Vagina (tissue), 2 donors: ENCODE measurements at regions not wholly inside any gene's neighbourhood (a gene's known extent, or its start where the extent isn't known, plus 50 kb on each side); places are given as distances from the start of the nearest gene placed in this dataset.

Experiments used
- DNase-seq, 2 donors: peaks; one replicate each; pipeline ENCODE4 v3.0.0-alpha.2; 2017; ENCODE audit errors: extremely low spot score in 2 of 2
- H3K27ac ChIP-seq: fragments of 200-600 bp; sonication (generic); one replicate; pipeline ENCODE4 v1.5.1; 2019
- H3K27me3 ChIP-seq: fragments of 200-600 bp; sonication (generic); one replicate; pipeline ENCODE4 v1.5.1; 2019
- H3K36me3 ChIP-seq, 2 donors: fragments of 200-600 bp; sonication (generic); one replicate each; pipeline ENCODE4 v1.5.1; 2017 to 2019
- H3K4me1 ChIP-seq: fragments of 200-600 bp; sonication (generic); one replicate; pipeline ENCODE4 v1.5.1; 2019
- H3K4me3 ChIP-seq, 2 donors: fragments of 200-600 bp; sonication (generic); 1 replicate in 1 of 2; 2 replicates in 1 of 2; pipeline ENCODE4 v1.5.1; 2016 to 2019
- H3K9me3 ChIP-seq: fragments of 200-600 bp; sonication (generic); one replicate; pipeline ENCODE4 v1.5.1; 2019
- POLR2A ChIP-seq, 2 donors: fragments of 450-650 bp; IDR thresholded peaks; one replicate each; pipeline ENCODE4 v1.6.1; 2017; ENCODE audit warnings: antibody characterized with exemption in 2 of 2, mild to moderate bottlenecking in 2 of 2, moderate library complexity in 2 of 2
- POLR2AphosphoS5 ChIP-seq, 2 donors: sonication (generic); formaldehyde crosslinking; IDR thresholded peaks; one replicate each; pipeline ENCODE4 v1.9.0; 2017; ENCODE audit warnings: antibody characterized with exemption in 2 of 2, mild to moderate bottlenecking in 2 of 2, low read depth in 1 of 2; ENCODE audit not compliant: insufficient read depth in 1 of 2
- intact Hi-C: fragments of 100-400 bp; cut with DNase I; formaldehyde crosslinking; loops from one replicate; pipeline ENCODE4 v1.15.1; 2023
- TF ChIP-seq, protein P1 (sequence below), 3 experiments: fragments of 450-650 bp in 2 of 3; fragments of 200-600 bp in 1 of 3; sonication (generic) in 1 of 3; IDR thresholded peaks; one replicate each; pipeline ENCODE4 v1.5.1; 2017 to 2019; ENCODE audit warnings: antibody characterized with exemption in 3 of 3, mild to moderate bottlenecking in 2 of 3, moderate library complexity in 2 of 3

DNA sequence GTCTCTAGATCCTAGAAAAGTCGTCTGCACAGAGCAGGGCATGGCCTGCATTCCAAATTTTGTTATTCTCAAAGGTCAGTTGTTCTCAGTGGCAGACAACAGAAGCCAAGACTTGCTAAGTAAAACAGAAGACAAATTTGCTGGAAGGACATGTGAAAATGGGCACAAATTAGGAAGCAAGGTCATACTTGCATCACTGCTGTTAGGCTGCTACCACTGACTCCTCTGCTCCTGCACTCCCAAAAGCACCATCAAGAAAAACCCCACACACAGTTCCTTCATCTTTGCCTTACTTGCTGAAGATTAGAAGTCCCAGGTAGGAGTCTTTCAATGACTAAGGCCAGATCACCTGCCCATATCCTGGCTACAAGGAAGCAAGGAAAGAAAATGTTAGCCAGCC lies 69.9 kb upstream of the ATP2C1 start:
- Histone ChIP-seq H3K4me1 (no peaks in the 10 kb centered on the region), H3K9me3 (no peaks in the 10 kb centered on the region), H3K4me3 (no peak overlapping the region), H3K27me3 (no peaks in the 10 kb centered on the region), H3K36me3 (no peaks in the 10 kb centered on the region), H3K27ac (no peak overlapping the region)
- TF ChIP-seq, protein P1, sequence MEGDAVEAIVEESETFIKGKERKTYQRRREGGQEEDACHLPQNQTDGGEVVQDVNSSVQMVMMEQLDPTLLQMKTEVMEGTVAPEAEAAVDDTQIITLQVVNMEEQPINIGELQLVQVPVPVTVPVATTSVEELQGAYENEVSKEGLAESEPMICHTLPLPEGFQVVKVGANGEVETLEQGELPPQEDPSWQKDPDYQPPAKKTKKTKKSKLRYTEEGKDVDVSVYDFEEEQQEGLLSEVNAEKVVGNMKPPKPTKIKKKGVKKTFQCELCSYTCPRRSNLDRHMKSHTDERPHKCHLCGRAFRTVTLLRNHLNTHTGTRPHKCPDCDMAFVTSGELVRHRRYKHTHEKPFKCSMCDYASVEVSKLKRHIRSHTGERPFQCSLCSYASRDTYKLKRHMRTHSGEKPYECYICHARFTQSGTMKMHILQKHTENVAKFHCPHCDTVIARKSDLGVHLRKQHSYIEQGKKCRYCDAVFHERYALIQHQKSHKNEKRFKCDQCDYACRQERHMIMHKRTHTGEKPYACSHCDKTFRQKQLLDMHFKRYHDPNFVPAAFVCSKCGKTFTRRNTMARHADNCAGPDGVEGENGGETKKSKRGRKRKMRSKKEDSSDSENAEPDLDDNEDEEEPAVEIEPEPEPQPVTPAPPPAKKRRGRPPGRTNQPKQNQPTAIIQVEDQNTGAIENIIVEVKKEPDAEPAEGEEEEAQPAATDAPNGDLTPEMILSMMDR (IDR thresholded peaks at IDR 0.05), result no peak
- TF ChIP-seq POLR2A (IDR thresholded peaks at IDR 0.05) (no peak), POLR2AphosphoS5 (IDR thresholded peaks at IDR 0.05; ENCODE audit: insufficient read depth in 1 of 2, low read depth in 1 of 2) (no peak)
- DNase-seq, result no peak
- intact Hi-C loops, result no loop called here

DNA sequence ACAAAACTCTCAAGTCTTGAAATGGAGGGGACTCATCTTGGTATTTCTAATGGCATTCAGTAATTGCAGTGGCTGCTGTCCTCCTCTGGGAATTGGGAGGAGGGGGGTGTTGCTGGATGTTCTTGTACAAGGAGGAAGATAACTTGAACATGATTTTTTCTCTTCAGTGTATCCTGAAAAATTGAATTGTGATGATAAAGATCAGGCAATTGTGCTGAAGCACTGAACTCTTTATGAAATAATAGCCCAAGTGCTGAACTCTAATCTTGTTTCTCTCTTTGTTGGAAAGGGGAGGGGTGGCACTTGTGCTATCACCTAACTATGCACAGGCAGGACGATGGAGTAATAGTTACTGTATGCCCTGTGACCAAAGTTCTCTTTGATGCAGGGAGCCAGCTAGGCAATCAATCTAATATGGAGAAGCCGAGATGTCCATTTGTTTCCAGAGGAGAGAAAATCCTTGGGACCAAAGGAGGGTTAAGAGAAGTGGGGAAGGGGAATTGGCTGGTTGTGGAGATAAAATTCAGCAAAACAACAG lies 68.1 kb upstream of the ATP2C1 start:
- no peak for DNase-seq
- TF ChIP-seq POLR2AphosphoS5 (IDR thresholded peaks at IDR 0.05; ENCODE audit: insufficient read depth in 1 of 2, low read depth in 1 of 2) (no peak), POLR2A (IDR thresholded peaks at IDR 0.05) (no peak)
- TF ChIP-seq, protein P1 (IDR thresholded peaks at IDR 0.05), result no peak
- Histone ChIP-seq H3K9me3 (no peaks in the 10 kb centered on the region), H3K4me1 (no peaks in the 10 kb centered on the region), H3K4me3 (no peak overlapping the region), H3K36me3 (no peaks in the 10 kb centered on the region), H3K27me3 (no peaks in the 10 kb centered on the region), H3K27ac (no peak overlapping the region)
- intact Hi-C loops, result no loop called here

DNA sequence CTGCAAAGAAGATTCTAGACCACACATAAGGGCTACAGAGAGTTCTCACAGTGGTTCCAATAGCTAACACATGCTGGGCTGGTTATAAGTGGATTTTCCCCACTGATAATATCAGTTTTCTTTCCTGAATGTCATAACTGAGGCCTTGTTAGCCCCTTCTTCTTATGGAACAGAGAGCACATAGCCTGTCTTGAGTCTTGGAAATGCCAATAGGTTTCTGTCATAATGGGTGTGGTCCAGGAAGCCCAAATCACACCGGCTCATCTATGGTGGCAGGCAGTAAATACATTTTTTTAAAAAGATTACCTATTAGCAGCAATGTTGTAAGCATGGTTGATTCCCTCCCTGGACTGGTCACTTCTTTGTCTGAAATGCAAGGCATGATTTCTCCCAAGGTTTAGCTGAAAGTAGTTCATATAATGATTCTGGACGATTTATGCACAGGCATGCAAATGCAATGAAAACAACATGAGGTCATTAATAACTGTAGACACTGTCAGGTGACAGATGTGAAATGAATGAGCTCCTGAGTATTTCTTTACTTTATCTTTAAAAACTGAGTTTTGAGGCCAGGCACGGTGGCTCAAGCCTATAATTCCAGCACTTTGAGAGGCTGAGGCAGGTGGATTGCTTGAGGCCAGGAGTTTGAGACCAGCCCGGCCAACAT lies 67.2 kb upstream of the ATP2C1 start:
- Histone ChIP-seq H3K4me1 (no peaks in the 10 kb centered on the region), H3K9me3 (no peaks in the 10 kb centered on the region), H3K4me3 (no peak overlapping the region), H3K27ac (no peak overlapping the region), H3K27me3 (no peaks in the 10 kb centered on the region), H3K36me3 (no peaks in the 10 kb centered on the region)
- intact Hi-C loops, result no loop called here
- DNase-seq, result no peak
- TF ChIP-seq, protein P1 (IDR thresholded peaks at IDR 0.05), result no peak
- TF ChIP-seq POLR2A (IDR thresholded peaks at IDR 0.05) (no peak), POLR2AphosphoS5 (IDR thresholded peaks at IDR 0.05; ENCODE audit: insufficient read depth in 1 of 2, low read depth in 1 of 2) (no peak)

DNA sequence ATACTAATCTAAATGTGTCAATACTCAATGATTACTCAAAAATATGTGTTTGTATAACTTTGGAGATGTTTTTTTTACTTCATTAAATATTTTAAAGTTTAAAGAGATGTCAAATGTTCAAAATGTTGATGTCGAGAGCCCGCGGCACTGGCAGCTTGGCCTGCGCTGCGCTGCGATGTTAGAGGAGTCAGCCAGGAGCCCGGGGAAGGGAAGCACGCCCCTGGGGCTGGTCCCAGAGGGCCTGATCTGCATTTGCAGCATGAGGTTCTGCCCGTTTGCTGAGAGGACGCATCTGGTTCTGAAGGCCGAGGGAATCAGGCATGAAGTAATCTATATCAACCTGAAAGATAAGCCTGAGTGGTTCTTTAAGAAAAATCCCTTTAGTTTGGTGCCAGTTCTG lies 66.4 kb upstream of the ATP2C1 start:
- TF ChIP-seq POLR2AphosphoS5 (IDR thresholded peaks at IDR 0.05; ENCODE audit: insufficient read depth in 1 of 2, low read depth in 1 of 2) (no peak), POLR2A (IDR thresholded peaks at IDR 0.05) (no peak)
- TF ChIP-seq, protein P1 (IDR thresholded peaks at IDR 0.05), result no peak
- Histone ChIP-seq H3K9me3 (no peaks in the 10 kb centered on the region), H3K27ac (no peak overlapping the region), H3K27me3 (no peaks in the 10 kb centered on the region), H3K4me3 (no peak overlapping the region), H3K4me1 (no peaks in the 10 kb centered on the region), H3K36me3 (no peaks in the 10 kb centered on the region)
- no peak for DNase-seq
- intact Hi-C loops, result no loop called here
